ENCODE measurements at regions not wholly inside any gene's neighbourhood (a gene's known extent, or its start where the extent isn't known, plus 50 kb on each side); places are given as distances from the start of the nearest gene placed in this dataset.

DNA sequence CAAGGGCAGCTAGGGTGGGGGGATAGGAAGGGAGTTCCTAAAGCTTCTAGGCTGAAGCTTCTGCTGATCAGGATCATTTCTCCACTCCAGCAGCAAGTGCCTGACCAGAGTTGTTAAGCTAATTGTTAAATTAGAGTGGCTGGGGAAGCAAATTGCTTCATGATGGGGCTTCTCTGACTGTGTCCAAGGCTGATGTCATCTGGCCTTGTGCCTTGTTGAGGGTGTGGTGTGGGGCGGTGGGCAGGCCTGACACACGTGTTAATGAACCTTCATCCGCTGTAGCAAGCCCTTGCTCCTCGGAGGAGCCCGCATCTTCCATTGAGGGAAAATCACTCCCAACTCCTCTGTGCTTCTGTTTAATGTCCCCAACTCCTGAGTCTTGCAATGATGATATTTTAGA is 84.3 kb upstream of the ROPN1 start:
- in situ Hi-C loops (cut with MboI; ENCODE audit: low pct_unique_long_range_greater_than_20kb, low sequenced_read_pairs, unreplicated experiment), result no loop called here
- DNase-seq (ENCODE audit: low spot score), result no peak

DNA sequence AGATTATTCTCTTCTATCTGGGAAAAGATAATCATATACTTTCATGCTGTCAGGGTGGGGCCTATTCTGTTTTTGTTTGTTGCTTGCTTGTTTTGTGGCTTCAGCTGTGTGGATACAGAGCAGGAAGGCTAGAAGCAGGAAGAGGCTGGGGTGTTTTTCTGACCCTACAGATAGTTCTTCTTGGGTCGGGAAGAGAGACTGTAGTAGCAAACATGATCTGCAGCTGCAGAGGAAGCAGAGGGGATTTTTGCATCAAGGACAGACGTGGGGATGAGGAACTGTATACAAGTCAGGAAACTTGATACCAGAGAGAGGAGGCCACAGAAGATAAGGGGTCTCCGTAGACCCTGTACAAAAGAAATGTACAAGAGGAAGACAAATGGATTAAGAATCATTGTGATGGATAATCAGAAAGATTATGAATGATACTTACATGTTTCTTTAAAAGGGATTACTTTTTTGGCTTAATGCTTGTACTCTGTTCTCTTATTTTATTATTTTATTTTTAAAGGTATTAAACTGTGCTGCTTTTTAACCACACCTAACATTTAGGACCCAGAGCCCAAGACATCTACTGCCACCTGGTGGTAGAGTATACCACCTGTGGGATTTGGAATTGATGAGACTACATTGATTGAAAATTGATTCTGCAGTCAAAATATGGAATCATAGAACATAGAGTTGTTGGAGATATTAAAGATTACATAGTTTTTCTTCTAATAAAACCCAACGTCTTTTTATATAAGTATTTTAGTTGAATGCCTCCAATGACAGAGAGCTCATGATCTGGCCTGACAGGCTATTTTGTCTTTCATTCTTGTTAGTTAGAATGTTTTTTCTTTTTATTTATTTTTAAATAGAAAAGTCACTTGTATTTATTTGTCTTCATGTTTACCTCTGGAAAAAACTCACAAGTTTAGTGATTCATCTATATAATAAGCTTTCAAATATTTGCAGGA is 87.3 kb upstream of the ROPN1 start:
- in situ Hi-C loops (cut with MboI; ENCODE audit: low pct_unique_long_range_greater_than_20kb, low sequenced_read_pairs, unreplicated experiment), result no loop called here
- DNase-seq (ENCODE audit: low spot score), result peak; percentile 34
- TF ChIP-seq, protein P1, sequence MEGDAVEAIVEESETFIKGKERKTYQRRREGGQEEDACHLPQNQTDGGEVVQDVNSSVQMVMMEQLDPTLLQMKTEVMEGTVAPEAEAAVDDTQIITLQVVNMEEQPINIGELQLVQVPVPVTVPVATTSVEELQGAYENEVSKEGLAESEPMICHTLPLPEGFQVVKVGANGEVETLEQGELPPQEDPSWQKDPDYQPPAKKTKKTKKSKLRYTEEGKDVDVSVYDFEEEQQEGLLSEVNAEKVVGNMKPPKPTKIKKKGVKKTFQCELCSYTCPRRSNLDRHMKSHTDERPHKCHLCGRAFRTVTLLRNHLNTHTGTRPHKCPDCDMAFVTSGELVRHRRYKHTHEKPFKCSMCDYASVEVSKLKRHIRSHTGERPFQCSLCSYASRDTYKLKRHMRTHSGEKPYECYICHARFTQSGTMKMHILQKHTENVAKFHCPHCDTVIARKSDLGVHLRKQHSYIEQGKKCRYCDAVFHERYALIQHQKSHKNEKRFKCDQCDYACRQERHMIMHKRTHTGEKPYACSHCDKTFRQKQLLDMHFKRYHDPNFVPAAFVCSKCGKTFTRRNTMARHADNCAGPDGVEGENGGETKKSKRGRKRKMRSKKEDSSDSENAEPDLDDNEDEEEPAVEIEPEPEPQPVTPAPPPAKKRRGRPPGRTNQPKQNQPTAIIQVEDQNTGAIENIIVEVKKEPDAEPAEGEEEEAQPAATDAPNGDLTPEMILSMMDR (IDR thresholded peaks at IDR 0.05; ENCODE audit: extremely low read depth, insufficient read depth, missing control alignments), result peak; percentile 68

More for the DNA sequence above, 84.3 kb upstream of the ROPN1 start:
- TF ChIP-seq, protein P1 (IDR thresholded peaks at IDR 0.05; ENCODE audit: extremely low read depth, insufficient read depth, missing control alignments), result no peak

DNA sequence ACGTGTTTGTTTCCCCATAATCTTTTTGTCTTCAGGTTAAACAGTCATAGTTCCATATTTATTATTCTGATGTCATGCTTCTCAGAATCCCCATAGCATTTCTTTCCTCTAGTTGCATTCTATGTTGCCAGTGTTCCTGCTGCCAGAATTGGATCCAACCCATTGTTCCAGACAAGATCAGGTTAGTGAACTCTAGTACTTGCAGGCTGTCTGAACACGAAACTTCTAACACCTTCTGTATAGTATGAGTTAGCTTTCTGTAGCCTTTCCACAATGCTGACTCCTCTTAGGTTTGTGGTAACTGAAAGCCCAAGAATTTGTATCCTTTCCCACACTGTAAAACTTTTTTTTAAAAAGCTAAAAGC is 88.0 kb upstream of the ROPN1 start:
- DNase-seq (ENCODE audit: low spot score), result no peak
- in situ Hi-C loops (cut with MboI; ENCODE audit: low pct_unique_long_range_greater_than_20kb, low sequenced_read_pairs, unreplicated experiment), result no loop called here
- TF ChIP-seq, protein P1 (IDR thresholded peaks at IDR 0.05; ENCODE audit: extremely low read depth, insufficient read depth, missing control alignments), result no peak

DNA sequence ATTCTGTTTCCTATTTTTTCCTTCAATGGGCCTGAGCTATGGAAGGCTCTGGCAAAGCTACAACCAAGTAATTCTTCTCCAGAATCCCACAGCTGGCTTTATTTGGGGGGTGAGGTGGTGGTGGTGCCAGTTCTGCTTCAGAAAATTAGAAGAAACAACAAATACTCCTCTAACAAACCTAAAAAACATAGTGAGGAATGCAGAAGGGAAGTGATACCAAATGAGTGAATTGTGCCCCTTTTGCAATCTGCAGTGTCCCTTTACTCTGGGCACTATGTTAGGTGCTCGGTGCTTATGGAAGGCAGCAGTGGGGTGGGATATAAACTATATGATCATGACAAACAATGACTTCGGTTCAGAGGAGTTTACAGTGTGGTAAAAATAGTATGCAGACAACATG is 90.4 kb upstream of the ROPN1 start:
- TF ChIP-seq, protein P1 (IDR thresholded peaks at IDR 0.05; ENCODE audit: extremely low read depth, insufficient read depth, missing control alignments), result no peak
- DNase-seq (ENCODE audit: low spot score), result no peak
- in situ Hi-C loops (cut with MboI; ENCODE audit: low pct_unique_long_range_greater_than_20kb, low sequenced_read_pairs, unreplicated experiment), result no loop called here

DNA sequence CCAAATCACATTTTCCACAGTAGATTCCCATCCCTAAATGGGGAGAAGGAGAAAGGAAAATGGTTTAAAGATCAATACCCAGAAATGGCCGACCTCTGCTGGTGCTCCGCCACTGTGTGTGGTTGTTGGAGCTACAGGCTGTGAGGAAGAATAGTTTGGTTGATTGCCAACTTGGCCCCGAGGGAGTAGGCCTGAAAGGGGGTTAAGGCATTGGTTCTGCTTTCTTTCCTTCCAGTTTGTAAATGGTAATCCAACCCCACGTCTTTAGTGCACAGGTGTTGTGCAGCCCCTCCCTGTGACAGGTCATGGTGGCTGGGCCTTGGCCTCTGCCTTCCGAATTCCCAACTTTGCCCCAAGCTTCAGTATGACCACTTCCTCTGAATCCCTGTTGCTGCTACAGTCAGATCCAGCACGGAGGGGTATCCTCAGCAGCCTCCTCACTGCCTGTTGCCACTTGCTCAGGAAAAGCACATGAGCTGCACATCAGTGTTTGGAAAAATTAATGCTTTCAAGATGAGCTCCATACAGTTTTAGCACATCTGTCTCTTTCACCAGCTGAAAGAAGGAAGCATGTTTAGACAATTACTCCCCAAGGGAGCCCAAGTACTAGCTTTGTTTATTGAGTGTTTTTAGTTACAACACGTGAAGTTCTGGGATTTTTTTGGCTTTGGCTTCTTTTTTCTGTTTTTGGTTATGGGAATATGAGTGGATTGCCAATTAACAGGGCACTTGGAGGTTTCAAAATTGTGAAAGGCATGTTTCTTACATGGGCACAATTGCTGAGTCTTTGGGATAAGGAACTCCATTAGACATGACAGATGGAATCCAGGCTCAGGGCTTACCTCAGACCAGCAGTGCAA is 92.3 kb upstream of the ROPN1 start:
- in situ Hi-C loops (cut with MboI; ENCODE audit: low pct_unique_long_range_greater_than_20kb, low sequenced_read_pairs, unreplicated experiment), result no loop called here
- DNase-seq (ENCODE audit: low spot score), result no peak
- TF ChIP-seq, protein P1 (IDR thresholded peaks at IDR 0.05; ENCODE audit: extremely low read depth, insufficient read depth, missing control alignments), result no peak

DNA sequence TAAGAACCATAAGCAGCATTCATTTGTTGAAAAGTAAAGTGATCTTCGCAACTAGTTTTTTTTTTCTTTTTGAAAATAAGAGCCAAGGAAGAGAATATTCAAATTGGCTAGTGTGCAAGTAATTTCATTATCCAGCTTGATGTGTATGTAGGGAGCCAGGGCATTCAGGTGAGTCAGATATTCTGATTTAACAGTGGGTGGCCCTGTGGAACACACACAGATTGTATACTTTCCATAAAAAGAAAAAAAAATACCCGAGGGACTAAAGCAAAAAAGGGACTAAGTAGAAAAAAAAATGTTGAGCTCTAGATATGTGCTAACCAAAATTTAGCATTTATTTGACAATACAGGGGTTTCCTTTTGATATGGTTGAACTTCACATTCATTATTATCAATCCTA is 96.9 kb upstream of the ROPN1 start:
- no peak for DNase-seq (ENCODE audit: low spot score)
- in situ Hi-C loops (cut with MboI; ENCODE audit: low pct_unique_long_range_greater_than_20kb, low sequenced_read_pairs, unreplicated experiment), result no loop called here
- TF ChIP-seq, protein P1 (IDR thresholded peaks at IDR 0.05; ENCODE audit: extremely low read depth, insufficient read depth, missing control alignments), result no peak
